ENCODE measurements at regions not wholly inside any gene's neighbourhood (a gene's known extent, or its start where the extent isn't known, plus 50 kb on each side); places are given as distances from the start of the nearest gene placed in this dataset.

DNA sequence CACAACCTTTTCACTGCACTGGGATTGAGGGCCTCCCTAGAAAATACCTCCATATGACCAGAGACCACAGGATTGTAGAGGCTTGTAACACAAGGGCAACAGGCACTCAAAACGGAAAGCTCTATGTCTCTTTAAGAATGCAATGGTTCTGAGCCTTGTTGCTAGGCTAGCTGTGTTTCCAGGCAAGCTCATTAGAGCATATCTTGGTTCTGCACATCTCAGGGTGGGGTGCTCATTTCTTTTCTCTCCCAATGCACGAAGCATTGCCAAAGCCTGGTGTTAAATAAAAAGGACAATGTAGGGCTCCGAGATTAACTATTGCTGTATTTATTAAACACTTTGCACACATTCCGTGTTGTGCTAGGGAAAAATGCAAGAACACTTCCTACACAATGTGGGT is 315.9 kb downstream of the PRDM2 start:
- TF ChIP-seq JAZF1 (CRISPR knock-in tag; IDR thresholded peaks at IDR 0.05) (no peak), NFE2L1 (CRISPR knock-in tag; IDR thresholded peaks at IDR 0.05) (no peak), ZNF423 (CRISPR knock-in tag; IDR thresholded peaks at IDR 0.05) (no peak)
- TF ChIP-seq, protein P1, sequence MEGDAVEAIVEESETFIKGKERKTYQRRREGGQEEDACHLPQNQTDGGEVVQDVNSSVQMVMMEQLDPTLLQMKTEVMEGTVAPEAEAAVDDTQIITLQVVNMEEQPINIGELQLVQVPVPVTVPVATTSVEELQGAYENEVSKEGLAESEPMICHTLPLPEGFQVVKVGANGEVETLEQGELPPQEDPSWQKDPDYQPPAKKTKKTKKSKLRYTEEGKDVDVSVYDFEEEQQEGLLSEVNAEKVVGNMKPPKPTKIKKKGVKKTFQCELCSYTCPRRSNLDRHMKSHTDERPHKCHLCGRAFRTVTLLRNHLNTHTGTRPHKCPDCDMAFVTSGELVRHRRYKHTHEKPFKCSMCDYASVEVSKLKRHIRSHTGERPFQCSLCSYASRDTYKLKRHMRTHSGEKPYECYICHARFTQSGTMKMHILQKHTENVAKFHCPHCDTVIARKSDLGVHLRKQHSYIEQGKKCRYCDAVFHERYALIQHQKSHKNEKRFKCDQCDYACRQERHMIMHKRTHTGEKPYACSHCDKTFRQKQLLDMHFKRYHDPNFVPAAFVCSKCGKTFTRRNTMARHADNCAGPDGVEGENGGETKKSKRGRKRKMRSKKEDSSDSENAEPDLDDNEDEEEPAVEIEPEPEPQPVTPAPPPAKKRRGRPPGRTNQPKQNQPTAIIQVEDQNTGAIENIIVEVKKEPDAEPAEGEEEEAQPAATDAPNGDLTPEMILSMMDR (IDR thresholded peaks at IDR 0.05) = no peak
